ENCODE measurements at regions not wholly inside any gene's neighbourhood (a gene's known extent, or its start where the extent isn't known, plus 50 kb on each side); places are given as distances from the start of the nearest gene placed in this dataset.

DNA sequence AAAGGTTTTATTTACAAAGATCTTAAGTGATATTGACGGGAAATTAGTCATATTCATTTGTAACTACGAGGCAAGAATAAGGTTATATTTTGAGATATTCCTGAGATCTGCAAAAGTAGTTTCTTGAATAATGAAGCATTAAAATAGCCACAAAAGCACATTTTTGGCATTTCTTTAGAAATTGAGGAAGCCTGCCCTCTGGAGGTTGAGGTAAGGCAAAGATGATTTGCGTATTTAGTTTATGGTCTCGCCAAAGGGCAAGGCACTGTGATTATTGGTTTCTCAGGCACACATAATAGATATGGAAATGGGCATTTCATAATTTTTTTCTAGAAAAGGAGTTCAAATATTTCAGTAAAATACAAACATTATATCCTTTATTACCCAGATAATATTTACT is 143.7 kb upstream of the RPRM start:
- DNase-seq (ENCODE audit: low read depth, low spot score) (no peak), FAIRE-seq (no peak), ATAC-seq (no peak)
- ChIA-PET SMC1A (ENCODE audit: uncharacterized antibody, unreplicated experiment) (interaction anchor here (1.3 kb wide), 1 partner anchor 18 kb away, joined by 3 read pairs; no protein-coding TSS in a partner anchor), CTCF (interaction anchor here (1.1 kb wide), 1 partner anchor 460 kb away, joined by 4 read pairs; no protein-coding TSS in a partner anchor), RAD21 (ENCODE audit: unreplicated experiment) (no interaction called here), POLR2A (no interaction called here)
- TF ChIP-seq, protein P1, sequence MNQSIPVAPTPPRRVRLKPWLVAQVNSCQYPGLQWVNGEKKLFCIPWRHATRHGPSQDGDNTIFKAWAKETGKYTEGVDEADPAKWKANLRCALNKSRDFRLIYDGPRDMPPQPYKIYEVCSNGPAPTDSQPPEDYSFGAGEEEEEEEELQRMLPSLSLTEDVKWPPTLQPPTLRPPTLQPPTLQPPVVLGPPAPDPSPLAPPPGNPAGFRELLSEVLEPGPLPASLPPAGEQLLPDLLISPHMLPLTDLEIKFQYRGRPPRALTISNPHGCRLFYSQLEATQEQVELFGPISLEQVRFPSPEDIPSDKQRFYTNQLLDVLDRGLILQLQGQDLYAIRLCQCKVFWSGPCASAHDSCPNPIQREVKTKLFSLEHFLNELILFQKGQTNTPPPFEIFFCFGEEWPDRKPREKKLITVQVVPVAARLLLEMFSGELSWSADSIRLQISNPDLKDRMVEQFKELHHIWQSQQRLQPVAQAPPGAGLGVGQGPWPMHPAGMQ (IDR thresholded peaks at IDR 0.05; ENCODE audit: borderline replicate concordance) = no peak
- TF ChIP-seq KDM1A (IDR thresholded peaks at IDR 0.05; ENCODE audit: borderline replicate concordance) (no peak), RELA (IDR thresholded peaks at IDR 0.05; ENCODE audit: borderline replicate concordance, partially characterized antibody) (no peak), TCF3 (IDR thresholded peaks at IDR 0.05; ENCODE audit: borderline replicate concordance, insufficient read depth, low read depth, low read length) (no peak), ZNF24 (IDR thresholded peaks at IDR 0.05) (no peak), POLR2AphosphoS2 (IDR thresholded peaks at IDR 0.05; ENCODE audit: low read depth, low read length) (no peak), HDGF (IDR thresholded peaks at IDR 0.05) (no peak), CREB1 (IDR thresholded peaks at IDR 0.05; ENCODE audit: low read depth) (no peak), RB1 (IDR thresholded peaks at IDR 0.05; ENCODE audit: borderline replicate concordance) (no peak), HCFC1 (IDR thresholded peaks at IDR 0.05; ENCODE audit: low read length) (no peak), SMARCA5 (IDR thresholded peaks at IDR 0.05) (no peak)
- TF ChIP-seq, protein P2, sequence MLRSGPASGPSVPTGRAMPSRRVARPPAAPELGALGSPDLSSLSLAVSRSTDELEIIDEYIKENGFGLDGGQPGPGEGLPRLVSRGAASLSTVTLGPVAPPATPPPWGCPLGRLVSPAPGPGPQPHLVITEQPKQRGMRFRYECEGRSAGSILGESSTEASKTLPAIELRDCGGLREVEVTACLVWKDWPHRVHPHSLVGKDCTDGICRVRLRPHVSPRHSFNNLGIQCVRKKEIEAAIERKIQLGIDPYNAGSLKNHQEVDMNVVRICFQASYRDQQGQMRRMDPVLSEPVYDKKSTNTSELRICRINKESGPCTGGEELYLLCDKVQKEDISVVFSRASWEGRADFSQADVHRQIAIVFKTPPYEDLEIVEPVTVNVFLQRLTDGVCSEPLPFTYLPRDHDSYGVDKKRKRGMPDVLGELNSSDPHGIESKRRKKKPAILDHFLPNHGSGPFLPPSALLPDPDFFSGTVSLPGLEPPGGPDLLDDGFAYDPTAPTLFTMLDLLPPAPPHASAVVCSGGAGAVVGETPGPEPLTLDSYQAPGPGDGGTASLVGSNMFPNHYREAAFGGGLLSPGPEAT (IDR thresholded peaks at IDR 0.05; ENCODE audit: low read depth) = no peak
- TF ChIP-seq, protein P3, sequence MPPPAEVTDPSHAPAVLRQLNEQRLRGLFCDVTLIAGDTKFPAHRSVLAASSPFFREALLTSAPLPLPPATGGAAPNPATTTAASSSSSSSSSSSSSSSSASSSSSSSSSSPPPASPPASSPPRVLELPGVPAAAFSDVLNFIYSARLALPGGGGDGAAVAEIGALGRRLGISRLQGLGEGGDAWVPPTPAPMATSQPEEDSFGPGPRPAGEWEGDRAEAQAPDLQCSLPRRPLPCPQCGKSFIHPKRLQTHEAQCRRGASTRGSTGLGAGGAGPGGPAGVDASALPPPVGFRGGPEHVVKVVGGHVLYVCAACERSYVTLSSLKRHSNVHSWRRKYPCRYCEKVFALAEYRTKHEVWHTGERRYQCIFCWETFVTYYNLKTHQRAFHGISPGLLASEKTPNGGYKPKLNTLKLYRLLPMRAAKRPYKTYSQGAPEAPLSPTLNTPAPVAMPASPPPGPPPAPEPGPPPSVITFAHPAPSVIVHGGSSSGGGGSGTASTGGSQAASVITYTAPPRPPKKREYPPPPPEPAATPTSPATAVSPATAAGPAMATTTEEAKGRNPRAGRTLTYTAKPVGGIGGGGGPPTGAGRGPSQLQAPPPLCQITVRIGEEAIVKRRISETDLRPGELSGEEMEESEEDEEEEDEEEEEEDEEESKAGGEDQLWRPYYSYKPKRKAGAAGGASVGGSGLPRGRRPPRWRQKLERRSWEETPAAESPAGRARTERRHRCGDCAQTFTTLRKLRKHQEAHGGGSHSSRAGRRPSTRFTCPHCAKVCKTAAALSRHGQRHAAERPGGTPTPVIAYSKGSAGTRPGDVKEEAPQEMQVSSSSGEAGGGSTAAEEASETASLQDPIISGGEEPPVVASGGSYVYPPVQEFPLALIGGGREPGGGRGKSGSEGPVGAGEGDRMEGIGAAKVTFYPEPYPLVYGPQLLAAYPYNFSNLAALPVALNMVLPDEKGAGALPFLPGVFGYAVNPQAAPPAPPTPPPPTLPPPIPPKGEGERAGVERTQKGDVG (CRISPR knock-in tag; IDR thresholded peaks at IDR 0.05) = no peak
- TF ChIP-seq, protein P4, sequence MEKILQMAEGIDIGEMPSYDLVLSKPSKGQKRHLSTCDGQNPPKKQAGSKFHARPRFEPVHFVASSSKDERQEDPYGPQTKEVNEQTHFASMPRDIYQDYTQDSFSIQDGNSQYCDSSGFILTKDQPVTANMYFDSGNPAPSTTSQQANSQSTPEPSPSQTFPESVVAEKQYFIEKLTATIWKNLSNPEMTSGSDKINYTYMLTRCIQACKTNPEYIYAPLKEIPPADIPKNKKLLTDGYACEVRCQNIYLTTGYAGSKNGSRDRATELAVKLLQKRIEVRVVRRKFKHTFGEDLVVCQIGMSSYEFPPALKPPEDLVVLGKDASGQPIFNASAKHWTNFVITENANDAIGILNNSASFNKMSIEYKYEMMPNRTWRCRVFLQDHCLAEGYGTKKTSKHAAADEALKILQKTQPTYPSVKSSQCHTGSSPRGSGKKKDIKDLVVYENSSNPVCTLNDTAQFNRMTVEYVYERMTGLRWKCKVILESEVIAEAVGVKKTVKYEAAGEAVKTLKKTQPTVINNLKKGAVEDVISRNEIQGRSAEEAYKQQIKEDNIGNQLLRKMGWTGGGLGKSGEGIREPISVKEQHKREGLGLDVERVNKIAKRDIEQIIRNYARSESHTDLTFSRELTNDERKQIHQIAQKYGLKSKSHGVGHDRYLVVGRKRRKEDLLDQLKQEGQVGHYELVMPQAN (conservative IDR thresholded peaks at IDR 0.05) = no peak
- TF ChIP-seq, protein P5, sequence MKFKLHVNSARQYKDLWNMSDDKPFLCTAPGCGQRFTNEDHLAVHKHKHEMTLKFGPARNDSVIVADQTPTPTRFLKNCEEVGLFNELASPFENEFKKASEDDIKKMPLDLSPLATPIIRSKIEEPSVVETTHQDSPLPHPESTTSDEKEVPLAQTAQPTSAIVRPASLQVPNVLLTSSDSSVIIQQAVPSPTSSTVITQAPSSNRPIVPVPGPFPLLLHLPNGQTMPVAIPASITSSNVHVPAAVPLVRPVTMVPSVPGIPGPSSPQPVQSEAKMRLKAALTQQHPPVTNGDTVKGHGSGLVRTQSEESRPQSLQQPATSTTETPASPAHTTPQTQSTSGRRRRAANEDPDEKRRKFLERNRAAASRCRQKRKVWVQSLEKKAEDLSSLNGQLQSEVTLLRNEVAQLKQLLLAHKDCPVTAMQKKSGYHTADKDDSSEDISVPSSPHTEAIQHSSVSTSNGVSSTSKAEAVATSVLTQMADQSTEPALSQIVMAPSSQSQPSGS (IDR thresholded peaks at IDR 0.05; ENCODE audit: low read length) = no peak
- no peaks in the 10 kb centered on the region for H3K79me2 ChIP-seq (ENCODE audit: control insufficient read depth, insufficient read depth, low read length)
- H3K4me2 ChIP-seq (ENCODE audit: control insufficient read depth, insufficient read depth) = no peak overlapping the region
- WGBS (ENCODE audit: insufficient coverage, insufficient replicate concordance, low lambda C conversion rate, missing lambda C conversion rate) = 31% methylated on average over 4 of the region's 4 CpGs
- in situ Hi-C loops (cut with MboI) = no loop called here
- no peaks in the 10 kb centered on the region for H4K20me1 ChIP-seq (ENCODE audit: control insufficient read depth, insufficient read depth)
- no peak overlapping the region for H3K9ac ChIP-seq (ENCODE audit: control insufficient read depth, insufficient read depth, low read length)
- no peaks in the 10 kb centered on the region for H3K27me3 ChIP-seq (replicated peaks in 1 of 2; ENCODE audit: control insufficient read depth in 2 of 2, insufficient read depth in 2 of 2, low read length in 1 of 2)
- intact Hi-C loops (cut with micrococcal nuclease; ENCODE audit: unreplicated experiment) = no loop called here
- H3K27ac ChIP-seq (ENCODE audit: control insufficient read depth, insufficient read depth) = no peak overlapping the region
- no peaks in the 10 kb centered on the region for H3K9me3 ChIP-seq (replicated peaks; ENCODE audit: control insufficient read depth, insufficient read depth, low read length)
- no TSS peak for BruUV-seq (replicated peaks)
- no peak overlapping the region for H3K4me3 ChIP-seq
- H2AFZ ChIP-seq (ENCODE audit: control insufficient read depth, low read depth, low read length) = no peak overlapping the region
- H3K36me3 ChIP-seq (ENCODE audit: control insufficient read depth in 2 of 2, insufficient read depth in 2 of 2, low read length in 1 of 2) = no peaks in the 10 kb centered on the region
- no peaks in the 10 kb centered on the region for H3K4me1 ChIP-seq (ENCODE audit: control insufficient read depth, insufficient read depth, low read length)
